NCI-H2227 (cell line): ENCODE measurements at regions not wholly inside any gene's neighbourhood (a gene's known extent, or its start where the extent isn't known, plus 50 kb on each side); places are given as distances from the start of the nearest gene placed in this dataset.
A peak's percentile ranks its signal among the peaks of the same experiment; 100 is the strongest.
"Not testable (repeated sequence)": the region's sequence is repeated elsewhere in the genome, so short reads cannot be mapped to it uniquely, and the experiment has no call there.

ENCODE experiments used
- DNase-seq: peaks from one replicate; lab custom pipeline; 2025; ENCODE audit not compliant: unreplicated experiment; lab: John Stamatoyannopoulos, UW

- DNase-seq, result no peak
Observed at GRCh38 chr13:74550039-74550438, 415.8 kb upstream of the KLF12 start.

- DNase-seq, result not testable (repeated sequence)
Observed at GRCh38 chr13:74536649-74537048, 402.4 kb upstream of the KLF12 start.

- no peak for DNase-seq
Observed at GRCh38 chr13:74533226-74533625, 399.0 kb upstream of the KLF12 start.

- peak; percentile 78 for DNase-seq
Observed at GRCh38 chr13:74530011-74530410, 395.8 kb upstream of the KLF12 start.

GRCh38 chr13:74528734-74529513 lies 394.7 kb upstream of the KLF12 start:
- DNase-seq, result no peak

- DNase-seq, result no peak
Observed at GRCh38 chr13:74523057-74523456, 388.9 kb upstream of the KLF12 start.

GRCh38 chr13:74511523-74511922 lies 377.3 kb upstream of the KLF12 start:
- no peak for DNase-seq

- no peak for DNase-seq
Observed at GRCh38 chr13:74487091-74487722, 353.0 kb upstream of the KLF12 start.

- DNase-seq, result no peak
Observed at GRCh38 chr13:74485757-74486156, 351.6 kb upstream of the KLF12 start.

- no peak for DNase-seq
Observed at GRCh38 chr13:74479124-74479523, 344.9 kb upstream of the KLF12 start.

- no peak for DNase-seq
Observed at GRCh38 chr13:74476788-74477187, 342.6 kb upstream of the KLF12 start.

GRCh38 chr13:74476365-74476764 lies 342.2 kb upstream of the KLF12 start:
- no peak for DNase-seq

- DNase-seq, result no peak
Observed at GRCh38 chr13:74466864-74467263, 332.7 kb upstream of the KLF12 start.

GRCh38 chr13:74466020-74466419 lies 331.8 kb upstream of the KLF12 start:
- no peak for DNase-seq

GRCh38 chr13:74465271-74465670 lies 331.1 kb upstream of the KLF12 start:
- DNase-seq, result no peak

GRCh38 chr13:74464670-74465069 lies 330.5 kb upstream of the KLF12 start:
- DNase-seq, result no peak

- no peak for DNase-seq
Observed at GRCh38 chr13:74461011-74461410, 326.8 kb upstream of the KLF12 start.

- no peak for DNase-seq
Observed at GRCh38 chr13:74452881-74453280, 318.7 kb upstream of the KLF12 start.

- DNase-seq, result no peak
Observed at GRCh38 chr13:74452176-74452575, 318.0 kb upstream of the KLF12 start.

- no peak for DNase-seq
Observed at GRCh38 chr13:74450964-74451363, 316.8 kb upstream of the KLF12 start.

- DNase-seq, result no peak
Observed at GRCh38 chr13:74450525-74450845, 316.3 kb upstream of the KLF12 start.

GRCh38 chr13:74449811-74450524 lies 315.8 kb upstream of the KLF12 start:
- DNase-seq, result no peak
